GM12878 (cell line): ENCODE measurements at regions not wholly inside any gene's neighbourhood (a gene's known extent, or its start where the extent isn't known, plus 50 kb on each side); places are given as distances from the start of the nearest gene placed in this dataset.

Experiments
- ATAC-seq: fragments of 200-7000 bp; cut with Tn5 transposase; 3 replicates; pipeline ENCODE4 v1.9.1; 2020; ENCODE audit warnings: mild to moderate bottlenecking, moderate library complexity
- BruUV-seq: library from RNA; stranded (reverse); fragments of 400-500 nt; replicated peaks from 2 replicates; lab custom pipeline; 2021; lab: Mats Ljungman, UMichigan
- CTCF ChIA-PET: fragments of 300-600 bp; sonication (Branson Sonifier 250); formaldehyde crosslinking; extraction: SDS; loops from one replicate; lab custom pipeline; 2021; ENCODE audit warnings: inconsistent platforms; lab: Yijun Ruan, JAX
- POLR2A ChIA-PET: fragments of 350-600 bp; formaldehyde crosslinking; extraction: SDS; loops from one replicate; lab custom pipeline; 2021; ENCODE audit warnings: inconsistent platforms; lab: Charles Lee
- RAD21 ChIA-PET: fragments of 300-600 bp; sonication (Branson Sonifier 250); formaldehyde crosslinking; loops from one replicate; lab custom pipeline; 2023; ENCODE audit warnings: antibody characterized with exemption; ENCODE audit not compliant: unreplicated experiment; lab: Charles Lee
- SMC1A ChIA-PET: fragments of 300-600 bp; sonication (Branson Sonifier 250); formaldehyde crosslinking; loops from one replicate; lab custom pipeline; 2023; ENCODE audit not compliant: unreplicated experiment, uncharacterized antibody; lab: Charles Lee
- DNase-seq: peaks from one replicate; pipeline ENCODE4 v3.0.0-alpha.2; 2011; ENCODE audit warnings: low read depth, low spot score
- FAIRE-seq: peaks from 3 replicates; lab custom pipeline; 2011; peaks lifted over from hg19 to GRCh38; lab: Jason Lieb, UNC
- H2AFZ ChIP-seq: 2 replicates; pipeline ENCODE4 v1.6.0; 2011; ENCODE audit warnings: low read depth, low read length, control low read depth; ENCODE audit not compliant: control insufficient read depth
- H3K27ac ChIP-seq: 2 replicates; pipeline ENCODE4 v1.5.1; 2011; ENCODE audit warnings: control low read depth; ENCODE audit not compliant: control insufficient read depth, insufficient read depth
- H3K27me3 ChIP-seq, 2 experiments: replicated peaks in 1 of 2; 2 replicates each; pipeline versions ENCODE4 v1.6.0 to v1.6.1; 2011; ENCODE audit warnings: low read length in 1 of 2; ENCODE audit not compliant: control insufficient read depth in 2 of 2, insufficient read depth in 2 of 2
- H3K36me3 ChIP-seq, 2 experiments: 2 replicates each; pipeline ENCODE4 v1.5.1; 2011; ENCODE audit warnings: low read length in 1 of 2; ENCODE audit not compliant: control insufficient read depth in 2 of 2, insufficient read depth in 2 of 2
- H3K4me1 ChIP-seq: 2 replicates; pipeline ENCODE4 v1.6.1; 2011; ENCODE audit warnings: mild to moderate bottlenecking, low read length, moderate library complexity, mixed read lengths; ENCODE audit not compliant: control insufficient read depth, insufficient read depth
- H3K4me2 ChIP-seq: 2 replicates; pipeline ENCODE4 v1.6.0; 2011; ENCODE audit warnings: control low read depth; ENCODE audit not compliant: control insufficient read depth, insufficient read depth
- H3K4me3 ChIP-seq: fragments of 200-600 bp; sonication (generic); 2 replicates; pipeline ENCODE4 v1.5.1; 2016
- H3K79me2 ChIP-seq: 2 replicates; pipeline ENCODE4 v1.6.0; 2011; ENCODE audit warnings: low read length; ENCODE audit not compliant: control insufficient read depth, insufficient read depth
- H3K9ac ChIP-seq: 2 replicates; pipeline ENCODE4 v1.8.0; 2011; ENCODE audit warnings: low read length, control low read depth, mixed read lengths; ENCODE audit not compliant: control insufficient read depth, insufficient read depth
- H3K9me3 ChIP-seq: replicated peaks from 3 replicates; pipeline ENCODE4 v1.5.1; 2011; ENCODE audit warnings: mild to moderate bottlenecking, low read length; ENCODE audit not compliant: control insufficient read depth, insufficient read depth
- H4K20me1 ChIP-seq: 2 replicates; pipeline ENCODE4 v1.6.0; 2011; ENCODE audit not compliant: control insufficient read depth, insufficient read depth
- BCL11A ChIP-seq: IDR thresholded peaks from 2 replicates; pipeline ENCODE4 v1.6.1; 2011; ENCODE audit warnings: low read depth, low read length
- HCFC1 ChIP-seq: fragments of 150-350 bp; IDR thresholded peaks from 2 replicates; pipeline ENCODE4 v1.6.1; 2014; ENCODE audit warnings: low read length
- RAD21 ChIP-seq: IDR thresholded peaks from 2 replicates; pipeline ENCODE4 v1.6.1; 2011; ENCODE audit warnings: mild to moderate bottlenecking, low read depth, low read length, moderate library complexity; ENCODE audit not compliant: insufficient read depth
- SIN3A ChIP-seq: IDR thresholded peaks from 2 replicates; pipeline ENCODE4 v1.6.1; 2012; ENCODE audit warnings: low read depth, low read length, improper control_type of control experiment
- TCF12 ChIP-seq: IDR thresholded peaks from 2 replicates; pipeline ENCODE4 v1.6.1; 2011; ENCODE audit warnings: low read depth, mild to moderate bottlenecking, low read length
- WGBS: methylation state at CpG from one replicate; pipeline ENCODE4 v1.1.6; 2016; ENCODE audit warnings: low lambda C conversion rate; ENCODE audit not compliant: insufficient replicate concordance, insufficient coverage; ENCODE audit errors: missing lambda C conversion rate; 5-methylcytosine and 5-hydroxymethylcytosine counted together
- in situ Hi-C: fragments of 300-500 bp; cut with MboI; formaldehyde crosslinking; loops from 9 replicates; pipeline ENCODE4 v1.14.3; 2018; ENCODE audit warnings: mixed read lengths
- intact Hi-C: fragments of 100-400 bp; cut with micrococcal nuclease; formaldehyde crosslinking; loops from one replicate; pipeline ENCODE4 v1.14.2; 2022; ENCODE audit not compliant: unreplicated experiment
- TF ChIP-seq, protein P1 (sequence below): fragments of 450-650 bp; IDR thresholded peaks from 2 replicates; pipeline ENCODE4 v1.6.1; 2016; ENCODE audit warnings: mild to moderate bottlenecking
- TF ChIP-seq, protein P2 (sequence below): IDR thresholded peaks from 2 replicates; pipeline ENCODE4 v1.6.1; 2012; ENCODE audit warnings: mild to moderate bottlenecking, low read depth, low read length
- TF ChIP-seq, protein P3 (sequence below): IDR thresholded peaks from 2 replicates; pipeline ENCODE4 v1.6.1; 2012; ENCODE audit warnings: low read depth, low read length, improper control_type of control experiment
- TF ChIP-seq, protein P4 (sequence below): fragments of 150-350 bp; IDR thresholded peaks from 2 replicates; pipeline ENCODE4 v1.6.1; 2014; ENCODE audit warnings: mild to moderate bottlenecking, low read depth, low read length

DNA sequence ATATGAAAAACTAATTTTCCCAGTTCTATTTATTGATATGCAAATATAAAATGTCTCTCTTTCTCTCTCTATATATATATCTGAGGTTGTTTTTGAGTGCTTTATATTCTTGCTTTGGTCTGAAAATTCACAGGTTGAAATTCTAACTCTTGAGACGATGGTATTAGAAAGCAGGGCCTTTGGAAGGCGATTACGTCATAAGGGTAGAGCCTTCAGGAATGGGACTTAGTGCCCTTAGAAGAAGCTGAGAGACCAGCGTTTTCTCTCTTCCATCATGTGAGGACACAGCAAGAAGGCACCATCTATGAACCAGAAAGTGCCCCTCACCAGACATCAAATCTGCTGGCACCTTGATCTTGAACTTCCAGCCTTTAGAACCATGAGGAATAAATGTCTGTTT lies 57.4 kb upstream of the PAXBP1 start:
- no peak overlapping the region for H3K4me3 ChIP-seq
- H4K20me1 ChIP-seq = no peaks in the 10 kb centered on the region
- H3K27me3 ChIP-seq = peaks cover 0 to 2% of the 10 kb centered on the region in 2 experiments; a peak in 1 of 4 replicates
- H2AFZ ChIP-seq = no peak overlapping the region
- SMC1A ChIA-PET = interaction anchor here (2.8 kb wide), 1 partner anchor 368 kb away, joined by 9 read pairs; no protein-coding TSS in a partner anchor
- H3K36me3 ChIP-seq = no peaks in the 10 kb centered on the region
- TF ChIP-seq, protein P1, sequence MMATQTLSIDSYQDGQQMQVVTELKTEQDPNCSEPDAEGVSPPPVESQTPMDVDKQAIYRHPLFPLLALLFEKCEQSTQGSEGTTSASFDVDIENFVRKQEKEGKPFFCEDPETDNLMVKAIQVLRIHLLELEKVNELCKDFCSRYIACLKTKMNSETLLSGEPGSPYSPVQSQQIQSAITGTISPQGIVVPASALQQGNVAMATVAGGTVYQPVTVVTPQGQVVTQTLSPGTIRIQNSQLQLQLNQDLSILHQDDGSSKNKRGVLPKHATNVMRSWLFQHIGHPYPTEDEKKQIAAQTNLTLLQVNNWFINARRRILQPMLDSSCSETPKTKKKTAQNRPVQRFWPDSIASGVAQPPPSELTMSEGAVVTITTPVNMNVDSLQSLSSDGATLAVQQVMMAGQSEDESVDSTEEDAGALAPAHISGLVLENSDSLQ = no peak
- TF ChIP-seq RAD21 (no peak), HCFC1 (no peak), SIN3A (no peak), TCF12 (no peak), BCL11A (no peak)
- TF ChIP-seq, protein P2, sequence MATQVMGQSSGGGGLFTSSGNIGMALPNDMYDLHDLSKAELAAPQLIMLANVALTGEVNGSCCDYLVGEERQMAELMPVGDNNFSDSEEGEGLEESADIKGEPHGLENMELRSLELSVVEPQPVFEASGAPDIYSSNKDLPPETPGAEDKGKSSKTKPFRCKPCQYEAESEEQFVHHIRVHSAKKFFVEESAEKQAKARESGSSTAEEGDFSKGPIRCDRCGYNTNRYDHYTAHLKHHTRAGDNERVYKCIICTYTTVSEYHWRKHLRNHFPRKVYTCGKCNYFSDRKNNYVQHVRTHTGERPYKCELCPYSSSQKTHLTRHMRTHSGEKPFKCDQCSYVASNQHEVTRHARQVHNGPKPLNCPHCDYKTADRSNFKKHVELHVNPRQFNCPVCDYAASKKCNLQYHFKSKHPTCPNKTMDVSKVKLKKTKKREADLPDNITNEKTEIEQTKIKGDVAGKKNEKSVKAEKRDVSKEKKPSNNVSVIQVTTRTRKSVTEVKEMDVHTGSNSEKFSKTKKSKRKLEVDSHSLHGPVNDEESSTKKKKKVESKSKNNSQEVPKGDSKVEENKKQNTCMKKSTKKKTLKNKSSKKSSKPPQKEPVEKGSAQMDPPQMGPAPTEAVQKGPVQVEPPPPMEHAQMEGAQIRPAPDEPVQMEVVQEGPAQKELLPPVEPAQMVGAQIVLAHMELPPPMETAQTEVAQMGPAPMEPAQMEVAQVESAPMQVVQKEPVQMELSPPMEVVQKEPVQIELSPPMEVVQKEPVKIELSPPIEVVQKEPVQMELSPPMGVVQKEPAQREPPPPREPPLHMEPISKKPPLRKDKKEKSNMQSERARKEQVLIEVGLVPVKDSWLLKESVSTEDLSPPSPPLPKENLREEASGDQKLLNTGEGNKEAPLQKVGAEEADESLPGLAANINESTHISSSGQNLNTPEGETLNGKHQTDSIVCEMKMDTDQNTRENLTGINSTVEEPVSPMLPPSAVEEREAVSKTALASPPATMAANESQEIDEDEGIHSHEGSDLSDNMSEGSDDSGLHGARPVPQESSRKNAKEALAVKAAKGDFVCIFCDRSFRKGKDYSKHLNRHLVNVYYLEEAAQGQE = no peak
- TF ChIP-seq, protein P3, sequence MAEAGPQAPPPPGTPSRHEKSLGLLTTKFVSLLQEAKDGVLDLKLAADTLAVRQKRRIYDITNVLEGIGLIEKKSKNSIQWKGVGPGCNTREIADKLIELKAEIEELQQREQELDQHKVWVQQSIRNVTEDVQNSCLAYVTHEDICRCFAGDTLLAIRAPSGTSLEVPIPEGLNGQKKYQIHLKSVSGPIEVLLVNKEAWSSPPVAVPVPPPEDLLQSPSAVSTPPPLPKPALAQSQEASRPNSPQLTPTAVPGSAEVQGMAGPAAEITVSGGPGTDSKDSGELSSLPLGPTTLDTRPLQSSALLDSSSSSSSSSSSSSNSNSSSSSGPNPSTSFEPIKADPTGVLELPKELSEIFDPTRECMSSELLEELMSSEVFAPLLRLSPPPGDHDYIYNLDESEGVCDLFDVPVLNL = no peak
- TF ChIP-seq, protein P4, sequence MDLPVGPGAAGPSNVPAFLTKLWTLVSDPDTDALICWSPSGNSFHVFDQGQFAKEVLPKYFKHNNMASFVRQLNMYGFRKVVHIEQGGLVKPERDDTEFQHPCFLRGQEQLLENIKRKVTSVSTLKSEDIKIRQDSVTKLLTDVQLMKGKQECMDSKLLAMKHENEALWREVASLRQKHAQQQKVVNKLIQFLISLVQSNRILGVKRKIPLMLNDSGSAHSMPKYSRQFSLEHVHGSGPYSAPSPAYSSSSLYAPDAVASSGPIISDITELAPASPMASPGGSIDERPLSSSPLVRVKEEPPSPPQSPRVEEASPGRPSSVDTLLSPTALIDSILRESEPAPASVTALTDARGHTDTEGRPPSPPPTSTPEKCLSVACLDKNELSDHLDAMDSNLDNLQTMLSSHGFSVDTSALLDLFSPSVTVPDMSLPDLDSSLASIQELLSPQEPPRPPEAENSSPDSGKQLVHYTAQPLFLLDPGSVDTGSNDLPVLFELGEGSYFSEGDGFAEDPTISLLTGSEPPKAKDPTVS = no peak
- no peaks in the 10 kb centered on the region for H3K4me1 ChIP-seq
- DNase-seq (no peak), FAIRE-seq (no peak), ATAC-seq (no peak)
- no TSS peak for BruUV-seq
- H3K27ac ChIP-seq = no peak overlapping the region
- no peaks in the 10 kb centered on the region for H3K9me3 ChIP-seq
- intact Hi-C loops = no loop called here
- POLR2A ChIA-PET = no interaction called here
- no peak overlapping the region for H3K4me2 ChIP-seq
- 23% methylated on average over 4 of the region's 4 CpGs for WGBS
- RAD21 ChIA-PET = interaction anchor here (1.1 to 1.2 kb wide), 2 partner anchors 296 to 368 kb away, joined by 3 to 4 read pairs; no protein-coding TSS in a partner anchor
- in situ Hi-C loops = loop anchor here (10.0 kb wide), 1 partner anchor 174 kb away; no protein-coding TSS in a partner anchor
- CTCF ChIA-PET = interaction anchor here (0.6 to 1.8 kb wide), 3 partner anchors 176 to 1523 kb away, joined by 3 to 4 read pairs (median 3); no protein-coding TSS in a partner anchor
- H3K9ac ChIP-seq = no peak overlapping the region
- H3K79me2 ChIP-seq = no peaks in the 10 kb centered on the region
